T47D (cell line): ENCODE measurements at regions not wholly inside any gene's neighbourhood (a gene's known extent, or its start where the extent isn't known, plus 50 kb on each side); places are given as distances from the start of the nearest gene placed in this dataset.
A peak's percentile ranks its signal among the peaks of the same experiment; 100 is the strongest.

Source experiments
- DNase-seq, 2 experiments: peaks; one replicate each; pipeline versions ENCODE4 v3.0.0 to v3.0.0-alpha.2; 2011 to 2012; ENCODE audit warnings: low read depth in 1 of 2, low spot score in 1 of 2
- JUND ChIP-seq: IDR thresholded peaks from 2 replicates; pipeline ENCODE4 v1.6.1; 2012; ENCODE audit warnings: low read depth
- in situ Hi-C: cut with HindIII; loops from 2 replicates; pipeline ENCODE4 v1.10.0; 2016; ENCODE audit warnings: low sequenced_read_pairs, low pct_unique_long_range_greater_than_20kb

DNA sequence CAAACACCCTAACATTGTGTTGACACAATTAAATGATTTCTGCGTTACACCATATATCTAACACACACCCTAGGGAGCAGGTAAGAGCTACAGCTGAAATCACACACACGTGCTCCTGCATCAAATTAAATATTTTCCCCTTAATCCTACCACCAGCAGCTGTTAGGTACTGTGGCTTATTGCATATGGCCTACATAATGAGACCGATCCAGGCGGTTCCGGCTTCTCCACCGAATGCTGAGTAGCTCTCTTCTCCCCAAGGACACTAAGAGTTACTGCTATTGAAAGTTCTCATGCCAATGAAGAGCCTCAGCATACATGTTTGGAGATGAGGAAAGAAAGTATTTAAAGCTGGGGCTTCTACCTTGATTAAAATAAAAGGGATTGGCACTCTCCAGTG lies 472.2 kb upstream of the STXBP6 start:
- in situ Hi-C loops = no loop called here
- no peak for DNase-seq
- no peak for TF ChIP-seq JUND

DNA sequence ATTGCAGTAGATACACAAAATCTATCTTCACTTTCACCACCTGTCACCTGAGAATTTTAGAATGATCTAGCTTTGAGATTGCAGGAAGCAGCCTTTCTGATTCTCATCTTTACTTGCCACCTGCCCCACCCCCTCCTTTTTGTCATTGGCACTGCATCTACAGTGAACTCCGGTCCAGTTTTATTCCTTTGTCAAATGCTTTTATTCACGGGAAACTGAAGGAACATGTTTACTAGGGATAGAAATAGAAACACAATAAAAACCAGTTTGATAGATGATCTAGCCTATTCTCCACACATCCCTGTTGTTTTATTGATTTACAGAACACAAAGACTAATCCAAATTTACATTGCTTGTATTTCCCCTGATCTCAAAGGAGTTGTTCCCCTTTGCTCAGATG lies 471.7 kb upstream of the STXBP6 start:
- in situ Hi-C loops = no loop called here
- no peak for TF ChIP-seq JUND
- no peak for DNase-seq

DNA sequence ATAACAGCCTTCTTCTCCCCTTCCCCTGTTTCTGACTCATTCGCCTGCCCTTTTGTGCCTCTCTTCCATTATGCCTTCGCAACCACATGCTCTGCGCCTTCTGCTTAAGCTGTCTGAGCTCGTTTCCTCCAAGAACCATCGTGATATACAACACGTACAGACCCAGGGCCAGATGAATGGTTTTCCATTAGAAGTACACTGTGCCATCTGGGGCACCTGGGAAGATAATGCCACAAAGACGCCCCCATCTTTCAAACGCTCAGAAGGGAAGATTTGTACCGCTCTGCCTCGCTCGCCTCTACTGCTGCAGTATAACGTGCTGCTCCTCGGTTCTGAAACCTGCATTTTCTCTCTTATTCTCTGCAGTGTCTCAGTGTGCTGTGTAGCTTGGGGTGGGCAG lies 470.9 kb upstream of the STXBP6 start:
- in situ Hi-C loops = no loop called here
- TF ChIP-seq JUND = no peak
- DNase-seq = no peak

DNA sequence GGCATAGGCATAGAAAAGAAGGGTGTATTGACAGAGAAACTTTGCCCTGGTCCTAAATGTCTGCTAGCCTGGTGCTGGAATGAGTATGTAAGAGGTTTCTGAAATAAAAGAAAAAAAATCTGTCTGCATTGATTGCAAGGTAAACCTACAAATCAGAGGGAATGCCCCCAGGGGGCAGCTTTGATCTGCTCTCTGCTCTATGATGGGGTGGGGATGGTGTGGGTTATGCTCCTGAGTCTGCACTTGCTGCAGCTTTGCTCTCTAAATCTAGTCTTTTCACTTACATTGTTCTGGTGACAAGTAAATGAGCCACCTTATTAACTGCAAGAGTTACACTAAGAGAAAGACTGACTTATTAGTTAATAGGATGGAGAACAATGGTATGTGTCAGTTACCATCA lies 468.4 kb upstream of the STXBP6 start:
- DNase-seq = no peak
- TF ChIP-seq JUND = no peak
- in situ Hi-C loops = no loop called here

DNA sequence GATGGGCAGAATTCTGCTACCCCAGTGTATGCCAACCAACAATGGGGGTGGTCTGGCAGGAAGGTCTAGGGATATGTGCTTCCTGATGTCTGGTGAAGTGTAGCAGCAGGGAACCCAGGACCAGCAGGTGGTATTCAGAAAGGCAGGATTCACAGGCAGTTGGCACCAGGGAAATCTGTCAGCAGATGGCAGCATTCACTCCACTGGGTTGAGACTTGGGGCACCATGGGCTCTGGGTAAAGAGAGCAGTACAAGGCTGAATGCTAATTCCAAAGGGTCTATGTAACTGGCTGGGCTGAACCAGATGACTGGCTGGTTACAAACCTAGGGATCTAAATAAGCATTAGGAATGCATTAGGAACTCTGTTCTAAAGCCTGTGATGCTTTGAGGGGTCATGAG lies 466.9 kb upstream of the STXBP6 start:
- DNase-seq = peak in 1 of 2 experiments; percentile 52
- in situ Hi-C loops = no loop called here
- TF ChIP-seq JUND = no peak

DNA sequence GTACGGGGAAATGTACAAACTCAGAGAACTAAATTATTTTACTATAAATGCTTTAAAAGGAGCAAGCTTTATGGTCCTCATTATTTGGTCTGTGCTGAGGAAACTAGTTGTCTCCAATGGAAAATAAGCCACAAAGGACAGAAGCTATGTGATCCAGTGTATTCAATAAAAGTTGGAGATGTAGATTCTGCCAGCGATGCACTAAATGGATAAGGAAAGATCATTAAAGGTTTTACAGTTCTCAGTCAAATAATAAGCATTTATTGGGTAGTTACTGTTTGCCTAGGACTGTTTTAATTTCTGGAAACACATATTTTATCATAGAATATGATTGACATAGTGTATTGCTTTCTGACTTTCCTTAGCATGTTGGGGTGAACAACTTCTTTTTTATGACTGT lies 458.9 kb upstream of the STXBP6 start:
- no peak for TF ChIP-seq JUND
- DNase-seq = no peak
- in situ Hi-C loops = no loop called here

DNA sequence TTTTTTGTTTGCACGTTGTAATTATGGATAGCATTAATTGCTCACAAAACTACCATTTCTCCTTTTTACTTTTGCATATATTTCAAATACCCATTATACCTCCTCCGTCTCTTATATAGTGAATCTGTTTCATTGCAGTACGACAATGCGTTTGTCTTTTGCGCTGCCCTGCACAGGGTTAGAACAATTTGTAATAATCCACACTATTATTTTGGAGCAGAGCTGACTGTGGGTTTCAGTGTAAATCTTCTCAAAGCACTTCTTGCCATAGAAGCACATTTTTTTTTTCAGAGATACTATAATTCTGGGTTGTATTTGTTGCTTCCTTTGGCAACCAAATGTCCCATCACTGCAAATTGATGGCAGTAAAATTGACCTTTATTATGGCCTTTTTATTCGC lies 451.8 kb upstream of the STXBP6 start:
- in situ Hi-C loops = no loop called here
- no peak for DNase-seq
- TF ChIP-seq JUND = no peak

DNA sequence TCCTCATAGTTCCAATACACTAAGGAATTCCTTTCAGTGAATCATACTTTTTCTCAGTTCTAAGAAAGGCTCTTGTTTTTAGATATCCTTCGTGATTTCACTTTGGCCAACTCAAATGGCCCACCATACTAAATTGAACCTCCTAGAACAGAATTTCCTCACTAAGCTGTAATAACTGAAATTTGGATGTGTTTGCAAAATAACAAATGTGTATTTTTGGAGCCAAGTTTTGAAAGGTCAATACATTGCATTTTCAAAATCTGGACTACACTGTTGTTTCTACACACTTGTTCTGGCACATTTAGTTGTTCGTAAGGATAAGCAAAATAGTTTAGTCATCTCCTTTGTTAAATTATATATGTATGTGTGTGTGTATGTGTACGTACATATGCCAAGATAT lies 439.0 kb upstream of the STXBP6 start:
- in situ Hi-C loops = no loop called here
- TF ChIP-seq JUND = no peak
- no peak for DNase-seq

DNA sequence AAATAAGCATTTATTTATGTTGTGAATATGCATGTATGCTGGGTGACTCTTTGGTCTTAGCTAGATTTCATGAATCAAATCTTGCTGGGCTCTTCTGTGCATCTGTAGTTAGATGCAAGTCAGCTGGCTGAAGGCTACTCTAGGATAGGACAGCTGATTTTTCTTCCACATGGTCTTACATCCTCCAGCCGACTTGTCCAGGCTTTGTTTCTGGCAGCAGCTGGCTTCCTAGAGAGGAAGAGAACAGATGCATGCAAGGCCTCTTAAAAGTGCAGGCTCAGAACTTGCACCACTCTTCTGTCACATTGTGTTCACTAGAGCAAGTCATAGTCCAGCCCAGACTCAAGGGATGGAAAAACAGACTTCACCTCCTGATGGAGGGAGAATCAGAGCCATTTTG lies 435.4 kb upstream of the STXBP6 start:
- no peak for DNase-seq
- TF ChIP-seq JUND = no peak
- in situ Hi-C loops = no loop called here

DNA sequence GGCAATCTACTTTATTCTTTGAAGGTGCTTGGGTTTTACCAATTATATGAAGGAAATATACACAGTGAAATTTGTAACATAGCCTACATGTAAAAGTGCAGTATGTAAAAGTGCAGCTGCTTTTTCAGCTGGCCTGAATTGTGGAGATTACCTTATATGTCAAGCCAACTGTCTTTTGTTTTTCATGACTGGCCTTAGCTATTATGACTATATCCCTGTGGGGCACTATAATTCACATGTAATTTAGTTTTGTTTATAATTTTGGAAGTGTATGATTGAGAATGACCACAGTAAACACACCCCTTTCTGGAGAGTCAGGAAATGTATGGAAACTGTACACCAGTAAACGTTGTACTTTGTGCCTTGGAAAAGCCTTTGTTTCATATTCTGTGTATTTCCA lies 435.0 kb upstream of the STXBP6 start:
- TF ChIP-seq JUND = no peak
- DNase-seq = no peak
- in situ Hi-C loops = no loop called here

DNA sequence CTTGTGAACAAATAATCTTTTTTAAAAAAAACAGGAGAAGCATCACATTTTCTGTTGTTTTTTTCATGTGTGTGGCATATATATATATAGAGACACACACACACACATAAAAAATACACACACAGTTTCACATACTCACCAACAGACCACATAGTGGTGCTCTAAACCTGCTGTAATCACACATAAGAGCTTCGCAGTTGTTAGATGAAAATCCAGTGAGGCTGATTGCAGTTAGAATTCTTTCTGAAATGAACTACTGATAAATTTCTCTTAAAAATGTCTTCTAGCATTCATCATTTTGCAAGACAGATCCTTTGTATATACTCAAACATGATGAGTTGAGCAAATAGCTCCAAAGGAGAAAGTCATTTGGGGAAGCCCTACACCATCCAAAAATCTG lies 434.3 kb upstream of the STXBP6 start:
- peak in 1 of 2 experiments; percentile 29 for DNase-seq
- no peak for TF ChIP-seq JUND
- in situ Hi-C loops = no loop called here

DNA sequence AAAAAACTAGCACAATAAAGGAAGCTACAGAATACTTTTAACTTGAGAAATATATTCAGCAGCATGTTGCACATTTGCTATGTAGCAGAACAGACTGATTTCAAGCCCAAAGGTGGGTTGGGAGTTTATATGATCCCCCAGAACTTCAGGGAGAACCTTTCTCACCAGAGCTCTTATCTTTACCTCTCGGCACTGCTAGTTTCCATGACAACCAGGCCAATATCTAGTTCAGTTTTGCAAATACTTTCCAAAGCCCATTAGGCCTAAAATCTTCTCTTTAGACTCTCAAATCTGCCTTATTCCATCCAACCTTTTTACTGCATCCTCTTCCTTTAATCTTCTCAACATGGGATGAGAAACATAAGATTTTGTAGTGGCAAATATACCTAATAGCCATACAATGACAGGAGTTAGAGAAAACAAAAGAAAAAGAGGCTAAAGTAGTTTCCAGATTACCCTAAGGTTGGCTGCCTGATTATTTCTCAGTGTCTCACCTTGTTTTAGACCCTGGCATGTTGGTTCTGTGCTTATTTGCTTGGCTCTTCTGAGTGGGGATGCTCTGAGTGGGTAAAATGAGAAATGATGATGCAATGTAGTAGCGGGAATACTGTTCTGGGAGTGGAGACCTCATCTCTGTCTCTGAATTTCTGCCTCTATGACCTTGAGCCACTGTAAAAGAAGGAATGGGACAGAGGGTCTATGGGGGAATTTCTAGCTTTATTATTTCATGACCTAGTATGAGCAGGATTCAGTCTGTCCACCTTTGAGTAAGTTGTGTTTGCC lies 427.6 kb upstream of the STXBP6 start:
- in situ Hi-C loops = no loop called here
- DNase-seq = no peak
- TF ChIP-seq JUND = no peak

DNA sequence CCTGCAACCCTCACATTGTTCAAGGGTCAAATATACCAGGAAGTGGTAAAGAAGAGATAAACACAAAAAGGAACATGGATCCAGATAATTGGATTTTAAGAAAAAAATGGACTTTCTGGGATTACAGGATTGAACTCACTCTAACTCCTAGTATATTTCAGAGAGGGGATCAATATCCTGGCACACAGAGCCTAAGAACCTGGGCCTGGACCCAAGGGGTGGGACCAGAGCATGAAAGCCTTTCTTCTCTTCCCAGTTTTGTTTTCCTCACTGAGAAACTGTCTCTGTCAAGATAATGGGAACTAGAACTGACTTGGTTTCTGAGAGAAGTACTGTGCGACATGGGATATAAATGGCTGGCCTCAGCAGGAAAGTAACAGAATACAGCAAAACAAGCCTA lies 422.8 kb upstream of the STXBP6 start:
- in situ Hi-C loops = no loop called here
- TF ChIP-seq JUND = no peak
- no peak for DNase-seq

DNA sequence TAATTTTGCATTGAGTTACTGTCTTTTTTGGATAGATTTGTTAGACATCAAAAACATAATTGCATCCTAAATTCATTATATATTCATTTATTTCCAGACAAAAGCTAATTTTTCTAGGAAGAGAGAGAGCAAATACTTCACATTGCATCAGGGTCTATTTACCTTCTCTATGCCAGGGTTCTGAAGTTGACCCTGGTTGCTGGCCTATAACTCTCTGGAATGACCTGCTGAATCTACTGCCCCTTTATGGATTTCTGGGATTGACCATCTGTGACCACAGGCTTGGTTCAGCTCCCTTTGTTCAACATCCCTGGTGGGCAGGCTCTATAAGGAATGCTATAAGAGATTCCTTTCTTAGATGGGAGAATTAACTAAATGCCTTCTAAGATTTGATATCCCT lies 414.8 kb upstream of the STXBP6 start:
- no peak for TF ChIP-seq JUND
- no peak for DNase-seq
- in situ Hi-C loops = no loop called here
